Panc1 (cell line): ENCODE measurements at regions not wholly inside any gene's neighbourhood (a gene's known extent, or its start where the extent isn't known, plus 50 kb on each side); places are given as distances from the start of the nearest gene placed in this dataset.

Experiments
- POLR2AphosphoS5 ChIP-seq: IDR thresholded peaks from 2 replicates; pipeline ENCODE4 v1.6.1; 2012; ENCODE audit warnings: mild to moderate bottlenecking, low read depth, low read length, moderate library complexity
- SIN3A ChIP-seq: IDR thresholded peaks from 2 replicates; pipeline ENCODE4 v1.6.1; 2012; ENCODE audit warnings: low read depth, mild to moderate bottlenecking, low read length, moderate library complexity, borderline replicate concordance; ENCODE audit not compliant: insufficient read depth
- TCF7L2 ChIP-seq: IDR thresholded peaks from 2 replicates; pipeline ENCODE4 v1.6.1; 2011; ENCODE audit warnings: mild to moderate bottlenecking, low read depth, low read length, inconsistent platforms
- TF ChIP-seq, protein P1 (sequence below): fragments of 450-650 bp; IDR thresholded peaks from 2 replicates; pipeline ENCODE4 v1.5.1; 2017; ENCODE audit warnings: mild to moderate bottlenecking
- TF ChIP-seq, protein P2 (sequence below), 2 experiments: IDR thresholded peaks; 2 replicates each; pipeline ENCODE4 v1.6.1; 2011 to 2012; ENCODE audit warnings: low read depth in 2 of 2, control low read depth in 1 of 2, low read length in 1 of 2, mild to moderate bottlenecking in 1 of 2, moderate library complexity in 1 of 2; ENCODE audit not compliant: insufficient read depth in 1 of 2

DNA sequence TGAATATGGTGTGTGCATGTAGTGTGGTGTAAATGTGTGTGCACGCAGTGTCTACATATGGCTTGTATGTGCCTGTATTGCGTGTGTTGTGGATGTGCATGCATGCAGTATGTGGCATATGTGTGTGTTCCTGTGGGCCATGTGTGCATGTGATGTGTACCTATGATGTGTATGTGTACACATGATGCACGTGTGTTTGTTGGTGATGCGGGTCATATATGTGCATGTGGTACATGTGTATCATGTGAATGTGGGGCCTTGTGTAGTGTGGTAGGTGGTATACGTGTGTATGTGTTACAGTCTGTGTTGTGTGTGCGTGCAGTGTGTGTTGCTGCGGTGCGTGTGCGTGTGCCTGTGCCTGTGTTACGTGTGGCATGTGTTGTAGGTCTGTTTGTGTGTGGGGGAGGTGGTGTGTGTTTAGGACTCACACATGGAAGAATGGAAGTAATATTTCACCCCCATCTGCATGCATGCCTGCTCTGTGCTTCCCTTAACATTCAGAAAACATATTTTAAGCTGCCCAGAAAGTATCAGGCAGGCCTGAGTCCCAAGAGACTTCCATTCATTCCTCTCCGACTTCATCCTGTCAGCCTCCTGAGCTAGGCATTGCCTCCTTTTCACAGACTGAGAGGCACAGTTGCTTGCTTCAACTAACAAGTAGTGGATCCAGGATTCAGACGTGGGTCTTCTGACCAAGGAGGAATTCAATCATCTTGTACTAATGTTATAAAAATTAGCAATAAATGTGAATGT lies 55.4 kb upstream of the RUFY1 start:
- TF ChIP-seq, protein P1, sequence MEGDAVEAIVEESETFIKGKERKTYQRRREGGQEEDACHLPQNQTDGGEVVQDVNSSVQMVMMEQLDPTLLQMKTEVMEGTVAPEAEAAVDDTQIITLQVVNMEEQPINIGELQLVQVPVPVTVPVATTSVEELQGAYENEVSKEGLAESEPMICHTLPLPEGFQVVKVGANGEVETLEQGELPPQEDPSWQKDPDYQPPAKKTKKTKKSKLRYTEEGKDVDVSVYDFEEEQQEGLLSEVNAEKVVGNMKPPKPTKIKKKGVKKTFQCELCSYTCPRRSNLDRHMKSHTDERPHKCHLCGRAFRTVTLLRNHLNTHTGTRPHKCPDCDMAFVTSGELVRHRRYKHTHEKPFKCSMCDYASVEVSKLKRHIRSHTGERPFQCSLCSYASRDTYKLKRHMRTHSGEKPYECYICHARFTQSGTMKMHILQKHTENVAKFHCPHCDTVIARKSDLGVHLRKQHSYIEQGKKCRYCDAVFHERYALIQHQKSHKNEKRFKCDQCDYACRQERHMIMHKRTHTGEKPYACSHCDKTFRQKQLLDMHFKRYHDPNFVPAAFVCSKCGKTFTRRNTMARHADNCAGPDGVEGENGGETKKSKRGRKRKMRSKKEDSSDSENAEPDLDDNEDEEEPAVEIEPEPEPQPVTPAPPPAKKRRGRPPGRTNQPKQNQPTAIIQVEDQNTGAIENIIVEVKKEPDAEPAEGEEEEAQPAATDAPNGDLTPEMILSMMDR = no peak
- TF ChIP-seq, protein P2, sequence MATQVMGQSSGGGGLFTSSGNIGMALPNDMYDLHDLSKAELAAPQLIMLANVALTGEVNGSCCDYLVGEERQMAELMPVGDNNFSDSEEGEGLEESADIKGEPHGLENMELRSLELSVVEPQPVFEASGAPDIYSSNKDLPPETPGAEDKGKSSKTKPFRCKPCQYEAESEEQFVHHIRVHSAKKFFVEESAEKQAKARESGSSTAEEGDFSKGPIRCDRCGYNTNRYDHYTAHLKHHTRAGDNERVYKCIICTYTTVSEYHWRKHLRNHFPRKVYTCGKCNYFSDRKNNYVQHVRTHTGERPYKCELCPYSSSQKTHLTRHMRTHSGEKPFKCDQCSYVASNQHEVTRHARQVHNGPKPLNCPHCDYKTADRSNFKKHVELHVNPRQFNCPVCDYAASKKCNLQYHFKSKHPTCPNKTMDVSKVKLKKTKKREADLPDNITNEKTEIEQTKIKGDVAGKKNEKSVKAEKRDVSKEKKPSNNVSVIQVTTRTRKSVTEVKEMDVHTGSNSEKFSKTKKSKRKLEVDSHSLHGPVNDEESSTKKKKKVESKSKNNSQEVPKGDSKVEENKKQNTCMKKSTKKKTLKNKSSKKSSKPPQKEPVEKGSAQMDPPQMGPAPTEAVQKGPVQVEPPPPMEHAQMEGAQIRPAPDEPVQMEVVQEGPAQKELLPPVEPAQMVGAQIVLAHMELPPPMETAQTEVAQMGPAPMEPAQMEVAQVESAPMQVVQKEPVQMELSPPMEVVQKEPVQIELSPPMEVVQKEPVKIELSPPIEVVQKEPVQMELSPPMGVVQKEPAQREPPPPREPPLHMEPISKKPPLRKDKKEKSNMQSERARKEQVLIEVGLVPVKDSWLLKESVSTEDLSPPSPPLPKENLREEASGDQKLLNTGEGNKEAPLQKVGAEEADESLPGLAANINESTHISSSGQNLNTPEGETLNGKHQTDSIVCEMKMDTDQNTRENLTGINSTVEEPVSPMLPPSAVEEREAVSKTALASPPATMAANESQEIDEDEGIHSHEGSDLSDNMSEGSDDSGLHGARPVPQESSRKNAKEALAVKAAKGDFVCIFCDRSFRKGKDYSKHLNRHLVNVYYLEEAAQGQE (IDR thresholded peaks at IDR 0.05; ENCODE audit: insufficient read depth in 1 of 2, low read depth in 2 of 2, low read length in 1 of 2) = no peak
- TF ChIP-seq POLR2AphosphoS5 = no peak
- TF ChIP-seq SIN3A = no peak
- no peak for TF ChIP-seq TCF7L2
